ENCODE measurements at regions not wholly inside any gene's neighbourhood (a gene's known extent, or its start where the extent isn't known, plus 50 kb on each side); places are given as distances from the start of the nearest gene placed in this dataset.
A peak's percentile ranks its signal among the peaks of the same experiment; 100 is the strongest.

DNA sequence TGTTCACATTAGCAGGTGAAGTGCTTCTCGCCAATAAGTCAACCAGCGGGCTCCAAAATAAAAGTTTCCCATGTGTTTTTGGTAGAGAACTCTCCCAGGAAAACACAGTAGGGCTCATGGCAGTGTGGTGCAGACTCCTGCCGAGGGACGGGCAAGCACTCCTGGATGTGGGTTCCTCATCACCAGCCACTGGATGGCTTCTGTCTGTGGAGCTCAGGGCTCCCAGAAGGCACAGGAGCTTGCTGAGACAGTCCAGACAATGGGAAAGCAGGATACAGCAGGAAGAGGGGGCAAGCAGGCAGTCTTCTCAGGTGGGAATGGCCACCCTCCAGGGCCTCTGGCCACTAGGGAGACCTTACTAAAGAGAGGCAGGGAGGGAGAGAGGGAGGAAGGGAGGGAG, 142.4 kb downstream of the HSD17B3 start:
- Histone ChIP-seq H3K9me3 (peaks cover 0 to 8% (median 6%) of the 10 kb centered on the region in 4 donors), H3K4me3 (no peak overlapping the region), H3K27ac (replicated peaks in 1 of 4) (no peak overlapping the region), H3K36me3 (no peaks in the 10 kb centered on the region), H3K4me1 (peaks cover 0 to 11% (median 5%) of the 10 kb centered on the region in 4 donors), H3K27me3 (no peaks in the 10 kb centered on the region)
- DNase-seq (ENCODE audit: extremely low spot score): no peak
- intact Hi-C loops (cut with DNase I): loop anchor here (10.0 kb wide), 1 partner anchor 55 kb away; no protein-coding TSS in a partner anchor
- TF ChIP-seq, protein P1, sequence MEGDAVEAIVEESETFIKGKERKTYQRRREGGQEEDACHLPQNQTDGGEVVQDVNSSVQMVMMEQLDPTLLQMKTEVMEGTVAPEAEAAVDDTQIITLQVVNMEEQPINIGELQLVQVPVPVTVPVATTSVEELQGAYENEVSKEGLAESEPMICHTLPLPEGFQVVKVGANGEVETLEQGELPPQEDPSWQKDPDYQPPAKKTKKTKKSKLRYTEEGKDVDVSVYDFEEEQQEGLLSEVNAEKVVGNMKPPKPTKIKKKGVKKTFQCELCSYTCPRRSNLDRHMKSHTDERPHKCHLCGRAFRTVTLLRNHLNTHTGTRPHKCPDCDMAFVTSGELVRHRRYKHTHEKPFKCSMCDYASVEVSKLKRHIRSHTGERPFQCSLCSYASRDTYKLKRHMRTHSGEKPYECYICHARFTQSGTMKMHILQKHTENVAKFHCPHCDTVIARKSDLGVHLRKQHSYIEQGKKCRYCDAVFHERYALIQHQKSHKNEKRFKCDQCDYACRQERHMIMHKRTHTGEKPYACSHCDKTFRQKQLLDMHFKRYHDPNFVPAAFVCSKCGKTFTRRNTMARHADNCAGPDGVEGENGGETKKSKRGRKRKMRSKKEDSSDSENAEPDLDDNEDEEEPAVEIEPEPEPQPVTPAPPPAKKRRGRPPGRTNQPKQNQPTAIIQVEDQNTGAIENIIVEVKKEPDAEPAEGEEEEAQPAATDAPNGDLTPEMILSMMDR (IDR thresholded peaks at IDR 0.05): no peak
- no peak for TF ChIP-seq EP300 (IDR thresholded peaks at IDR 0.05)
- TF ChIP-seq POLR2AphosphoS5 (IDR thresholded peaks at IDR 0.05): no peak
- no peak for TF ChIP-seq POLR2A (IDR thresholded peaks at IDR 0.05; ENCODE audit: low read depth)
- WGBS: 87% methylated on average over 4 of the region's 4 CpGs

GRCh38 chr9:96158909-96159575, 142.9 kb downstream of the HSD17B3 start:
- TF ChIP-seq EP300 (IDR thresholded peaks at IDR 0.05) (no peak), POLR2AphosphoS5 (IDR thresholded peaks at IDR 0.05) (no peak), POLR2A (IDR thresholded peaks at IDR 0.05; ENCODE audit: low read depth) (no peak)
- TF ChIP-seq, protein P1 (IDR thresholded peaks at IDR 0.05): no peak
- H3K27me3 ChIP-seq: no peaks in the 10 kb centered on the region
- no peaks in the 10 kb centered on the region for H3K36me3 ChIP-seq
- intact Hi-C loops (cut with DNase I): loop anchor here (10.0 kb wide), 1 partner anchor 56 kb away; no protein-coding TSS in a partner anchor
- DNase-seq (ENCODE audit: extremely low spot score): no peak
- H3K4me3 ChIP-seq: no peak overlapping the region
- H3K9me3 ChIP-seq: peaks cover 0 to 8% (median 6%) of the 10 kb centered on the region in 4 donors
- 69% methylated on average over 9 of the region's 9 CpGs for WGBS
- H3K27ac ChIP-seq (replicated peaks in 1 of 4): no peak overlapping the region
- H3K4me1 ChIP-seq: peaks cover 0 to 11% (median 5%) of the 10 kb centered on the region in 4 donors

DNA sequence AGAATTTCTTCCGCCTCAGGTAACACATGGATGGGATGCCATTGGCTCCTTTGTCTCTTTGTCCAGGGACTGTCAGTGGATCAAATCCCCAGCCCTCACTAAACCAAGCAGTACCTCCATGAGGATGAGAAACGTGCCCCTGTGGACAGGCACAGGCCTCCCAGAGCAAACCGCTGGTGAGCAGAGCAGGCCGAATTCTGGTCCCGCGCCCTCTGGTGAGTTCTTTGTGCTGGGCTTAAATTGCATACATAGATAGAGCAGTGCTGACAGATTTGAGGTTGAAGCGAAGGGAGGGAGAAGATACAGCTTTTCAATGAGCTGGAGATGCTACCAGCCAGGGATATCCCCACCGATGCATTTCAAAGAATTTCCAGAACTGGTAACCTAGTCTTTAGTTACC, 143.8 kb downstream of the HSD17B3 start:
- Histone ChIP-seq H3K9me3 (peaks cover 0 to 8% (median 6%) of the 10 kb centered on the region in 4 donors), H3K4me1 (peaks cover 0 to 11% (median 5%) of the 10 kb centered on the region in 4 donors), H3K27ac (replicated peaks in 1 of 4) (no peak overlapping the region), H3K4me3 (no peak overlapping the region), H3K27me3 (no peaks in the 10 kb centered on the region), H3K36me3 (no peaks in the 10 kb centered on the region)
- DNase-seq (ENCODE audit: extremely low spot score): no peak
- no peak for TF ChIP-seq POLR2AphosphoS5 (IDR thresholded peaks at IDR 0.05)
- TF ChIP-seq POLR2A (IDR thresholded peaks at IDR 0.05; ENCODE audit: low read depth): no peak
- TF ChIP-seq, protein P1 (IDR thresholded peaks at IDR 0.05): no peak
- TF ChIP-seq EP300 (IDR thresholded peaks at IDR 0.05): no peak
- intact Hi-C loops (cut with DNase I): loop anchor here (10.0 kb wide), 1 partner anchor 57 kb away; no protein-coding TSS in a partner anchor
- 98% methylated on average over 8 of the region's 8 CpGs for WGBS

- no peaks in the 10 kb centered on the region for H3K27me3 ChIP-seq
- peaks cover 0 to 11% (median 5%) of the 10 kb centered on the region in 4 donors for H3K4me1 ChIP-seq
- DNase-seq (ENCODE audit: extremely low spot score): no peak
- no peaks in the 10 kb centered on the region for H3K36me3 ChIP-seq
- intact Hi-C loops (cut with DNase I): loop anchor here (10.0 kb wide), 1 partner anchor 57 kb away; no protein-coding TSS in a partner anchor
- H3K27ac ChIP-seq (replicated peaks in 1 of 4): no peak overlapping the region
- peaks cover 0 to 8% (median 6%) of the 10 kb centered on the region in 4 donors for H3K9me3 ChIP-seq
- 100% methylated on average over 1 of the region's 1 CpG for WGBS
- H3K4me3 ChIP-seq: no peak overlapping the region
- TF ChIP-seq POLR2A (IDR thresholded peaks at IDR 0.05; ENCODE audit: low read depth) (no peak), EP300 (IDR thresholded peaks at IDR 0.05) (no peak)
These were observed 144.3 kb downstream of the HSD17B3 start for GRCh38 chr9:96157675-96158074.

- no peaks in the 10 kb centered on the region for H3K27me3 ChIP-seq
- no peak overlapping the region for H3K4me3 ChIP-seq
- WGBS: 79% methylated on average over 8 of the region's 10 CpGs
- H3K9me3 ChIP-seq: peaks cover 0 to 8% (median 6%) of the 10 kb centered on the region in 4 donors
- no peaks in the 10 kb centered on the region for H3K36me3 ChIP-seq
- no peak for DNase-seq (ENCODE audit: extremely low spot score)
- peaks cover 0 to 11% (median 5%) of the 10 kb centered on the region in 4 donors for H3K4me1 ChIP-seq
- intact Hi-C loops (cut with DNase I): loop anchor here (10.0 kb wide), 1 partner anchor 58 kb away; no protein-coding TSS in a partner anchor
- H3K27ac ChIP-seq (replicated peaks in 1 of 4): peak overlapping the region in 1 of 4 donors; percentile 30
- TF ChIP-seq EP300 (IDR thresholded peaks at IDR 0.05) (peak; percentile 39), POLR2AphosphoS5 (IDR thresholded peaks at IDR 0.05) (no peak), POLR2A (IDR thresholded peaks at IDR 0.05; ENCODE audit: low read depth) (no peak)
- TF ChIP-seq, protein P1 (IDR thresholded peaks at IDR 0.05): no peak
These were observed 145.6 kb downstream of the HSD17B3 start for GRCh38 chr9:96156171-96156974.

All from esophagus muscularis mucosa (tissue), 4 donors.